ENCODE measurements at regions not wholly inside any gene's neighbourhood (a gene's known extent, or its start where the extent isn't known, plus 50 kb on each side); places are given as distances from the start of the nearest gene placed in this dataset.

GRCh38 chr13:44131069-44131614 is 242.5 kb upstream of the SERP2 start:
- no TSS peak for BruUV-seq (replicated peaks)
- H3K4me3 ChIP-seq = no peak overlapping the region
- in situ Hi-C loops (cut with MboI) (no loop called here), intact Hi-C loops (cut with micrococcal nuclease; ENCODE audit: unreplicated experiment) (no loop called here)
- ChIA-PET SMC1A (ENCODE audit: uncharacterized antibody, unreplicated experiment) (no interaction called here), POLR2A (no interaction called here), CTCF (no interaction called here), RAD21 (ENCODE audit: unreplicated experiment) (no interaction called here)
- H4K20me1 ChIP-seq (ENCODE audit: control insufficient read depth, insufficient read depth) = no peaks in the 10 kb centered on the region
- no peaks in the 10 kb centered on the region; the same call in 1 of the 3 replicates for H3K9me3 ChIP-seq (replicated peaks; ENCODE audit: control insufficient read depth, insufficient read depth, low read length)
- no peak overlapping the region for H3K27ac ChIP-seq (ENCODE audit: control insufficient read depth, insufficient read depth)
- H3K9ac ChIP-seq (ENCODE audit: control insufficient read depth, insufficient read depth, low read length) = no peak overlapping the region
- H3K4me2 ChIP-seq (ENCODE audit: control insufficient read depth, insufficient read depth) = no peak overlapping the region
- H3K36me3 ChIP-seq (ENCODE audit: control insufficient read depth in 2 of 2, insufficient read depth in 2 of 2, low read length in 1 of 2) = no peaks in the 10 kb centered on the region
- no peak for ATAC-seq
- no peak for DNase-seq (ENCODE audit: low read depth, low spot score)
- no peak for FAIRE-seq
- no peaks in the 10 kb centered on the region for H3K79me2 ChIP-seq (ENCODE audit: control insufficient read depth, insufficient read depth, low read length)
- TF ChIP-seq REST (IDR thresholded peaks at IDR 0.05; ENCODE audit: low read depth, low read length) = no peak
- no peak for TF ChIP-seq ETV6 (conservative IDR thresholded peaks at IDR 0.05 in 1 of 2, IDR thresholded peaks at IDR 0.05 in 1 of 2; ENCODE audit: borderline replicate concordance in 1 of 2, low read depth in 1 of 2)
- TF ChIP-seq TCF7 (IDR thresholded peaks at IDR 0.05; ENCODE audit: borderline replicate concordance) = no peak
- no peak for TF ChIP-seq EGR1 (IDR thresholded peaks at IDR 0.05; ENCODE audit: borderline replicate concordance in 1 of 2, low read depth in 2 of 2, low read length in 2 of 2)
- no peak for TF ChIP-seq RBBP5 (conservative IDR thresholded peaks at IDR 0.05)
- H3K27me3 ChIP-seq (replicated peaks in 1 of 2; ENCODE audit: control insufficient read depth in 2 of 2, insufficient read depth in 2 of 2, low read length in 1 of 2) = peaks cover 0 to 2% of the 10 kb centered on the region in 2 experiments; a peak in 3 of 4 replicates
- H2AFZ ChIP-seq (ENCODE audit: control insufficient read depth, low read depth, low read length) = no peak overlapping the region
- no peaks in the 10 kb centered on the region for H3K4me1 ChIP-seq (ENCODE audit: control insufficient read depth, insufficient read depth, low read length)
- 53% methylated on average over 5 of the region's 5 CpGs for WGBS (ENCODE audit: insufficient coverage, insufficient replicate concordance, low lambda C conversion rate, missing lambda C conversion rate)

Measured in GM12878 (cell line).